GM12878 (cell line): ENCODE measurements at regions not wholly inside any gene's neighbourhood (a gene's known extent, or its start where the extent isn't known, plus 50 kb on each side); places are given as distances from the start of the nearest gene placed in this dataset.
A peak's percentile ranks its signal among the peaks of the same experiment; 100 is the strongest.

Experiments
- ATF2 ChIP-seq: IDR thresholded peaks from 2 replicates; pipeline ENCODE4 v1.6.1; 2012; ENCODE audit warnings: low read length, inconsistent platforms
- BCL11A ChIP-seq: IDR thresholded peaks from 2 replicates; pipeline ENCODE4 v1.6.1; 2011; ENCODE audit warnings: low read depth, low read length
- BCL3 ChIP-seq: IDR thresholded peaks from 2 replicates; pipeline ENCODE4 v1.6.1; 2011; ENCODE audit warnings: borderline replicate concordance, low read depth, mild to moderate bottlenecking, moderate library complexity, low read length; ENCODE audit not compliant: insufficient read depth, poor library complexity, severe bottlenecking
- BHLHE40 ChIP-seq, 2 experiments: fragments of 450-650 bp in 1 of 2; IDR thresholded peaks; 2 replicates each; pipeline ENCODE4 v1.6.1; 2011 to 2017; ENCODE audit warnings: low read depth in 2 of 2, borderline replicate concordance in 1 of 2, improper control_type of control experiment in 1 of 2, low read length in 1 of 2, mild to moderate bottlenecking in 1 of 2
- BMI1 ChIP-seq: fragments of 450-650 bp; IDR thresholded peaks from 2 replicates; pipeline ENCODE4 v1.6.1; 2016; ENCODE audit warnings: mild to moderate bottlenecking, moderate library complexity, borderline replicate concordance
- CHD1 ChIP-seq: IDR thresholded peaks from 2 replicates; pipeline ENCODE4 v1.6.1; 2012; ENCODE audit warnings: low read depth, low read length, improper control_type of control experiment
- EED ChIP-seq: sonication (generic); IDR thresholded peaks from 2 replicates; pipeline ENCODE4 v1.6.1; 2016; ENCODE audit warnings: antibody characterized with exemption, low read depth
- ETV6 ChIP-seq, 2 experiments: fragments of 450-650 bp in 1 of 2; IDR thresholded peaks in 1 of 2; conservative IDR thresholded peaks in 1 of 2; 2 replicates each; pipeline ENCODE4 v1.6.1; 2014; ENCODE audit warnings: antibody characterized with exemption in 1 of 2, borderline replicate concordance in 1 of 2, low read depth in 1 of 2, mild to moderate bottlenecking in 1 of 2, moderate library complexity in 1 of 2
- GATAD2B ChIP-seq: fragments of 450-650 bp; conservative IDR thresholded peaks from 2 replicates; pipeline ENCODE4 v1.6.1; 2017; ENCODE audit warnings: low read depth, mild to moderate bottlenecking, moderate library complexity
- IKZF2 ChIP-seq, 2 experiments: fragments of 450-650 bp; IDR thresholded peaks; 2 replicates each; pipeline ENCODE4 v1.6.1; 2017; ENCODE audit warnings: mild to moderate bottlenecking in 2 of 2, moderate library complexity in 2 of 2
- IRF5 ChIP-seq: fragments of 450-650 bp; IDR thresholded peaks from 2 replicates; pipeline ENCODE4 v1.6.1; 2017; ENCODE audit warnings: borderline replicate concordance
- JUNB ChIP-seq: IDR thresholded peaks from 2 replicates; pipeline ENCODE4 v1.6.1; 2016; ENCODE audit warnings: antibody characterized with exemption, mild to moderate bottlenecking
- MLLT1 ChIP-seq: fragments of 450-650 bp; IDR thresholded peaks from 2 replicates; pipeline ENCODE4 v1.6.1; 2016; ENCODE audit warnings: mild to moderate bottlenecking
- MTA2 ChIP-seq: fragments of 450-650 bp; IDR thresholded peaks from 2 replicates; pipeline ENCODE4 v1.6.1; 2016; ENCODE audit warnings: low read depth, mild to moderate bottlenecking, moderate library complexity
- MXI1 ChIP-seq: fragments of 150-350 bp; IDR thresholded peaks from 2 replicates; pipeline ENCODE4 v1.6.1; 2011; ENCODE audit warnings: low read depth, mild to moderate bottlenecking, inconsistent platforms, low read length, improper control_type of control experiment
- NR2F1 ChIP-seq: fragments of 450-650 bp; conservative IDR thresholded peaks from 2 replicates; pipeline ENCODE4 v1.6.1; 2017; ENCODE audit warnings: mild to moderate bottlenecking
- NRF1 ChIP-seq: conservative IDR thresholded peaks from 2 replicates; pipeline ENCODE4 v1.6.1; 2011; ENCODE audit warnings: mild to moderate bottlenecking, low read depth, low read length, improper control_type of control experiment
- RBBP5 ChIP-seq: fragments of 200-600 bp; sonication (generic); conservative IDR thresholded peaks from 2 replicates; pipeline ENCODE4 v1.6.1; 2016
- SKIL ChIP-seq: fragments of 450-650 bp; IDR thresholded peaks from 2 replicates; pipeline ENCODE4 v1.6.1; 2017; ENCODE audit warnings: mild to moderate bottlenecking, low read depth, inconsistent platforms; ENCODE audit not compliant: poor library complexity, severe bottlenecking
- TARDBP ChIP-seq: IDR thresholded peaks from 2 replicates; pipeline ENCODE4 v1.6.1; 2016; ENCODE audit warnings: borderline replicate concordance
- ZSCAN29 ChIP-seq: fragments of 450-650 bp; IDR thresholded peaks from 2 replicates; pipeline ENCODE4 v1.6.1; 2017; ENCODE audit warnings: mild to moderate bottlenecking, moderate library complexity

- no peak for TF ChIP-seq TARDBP
- no peak for TF ChIP-seq ATF2
- TF ChIP-seq BHLHE40 (IDR thresholded peaks at IDR 0.05; ENCODE audit: borderline replicate concordance in 1 of 2, low read depth in 2 of 2, low read length in 1 of 2) = peak; percentile 52 to 82; a peak in 3 of 4 replicates
- 0 out of 2 replicates have a peak, but pooled peaks have one; percentile 22 for TF ChIP-seq GATAD2B
- TF ChIP-seq IRF5 = no peak
- peak; percentile 96 to 97 for TF ChIP-seq IKZF2 (IDR thresholded peaks at IDR 0.05)
- peak; percentile 31 for TF ChIP-seq BCL3
- TF ChIP-seq SKIL = peak; percentile 68
- TF ChIP-seq BMI1 = peak; percentile 76
- 0 out of 2 replicates have a peak, but pooled peaks have one; percentile 11 for TF ChIP-seq NR2F1
- TF ChIP-seq EED = peak; percentile 84
- TF ChIP-seq ETV6 (conservative IDR thresholded peaks at IDR 0.05 in 1 of 2, IDR thresholded peaks at IDR 0.05 in 1 of 2; ENCODE audit: borderline replicate concordance in 1 of 2, low read depth in 1 of 2) = peak in 1 of 2 experiments; percentile 62; a peak in 1 of 4 replicates
- peak; percentile 31; the same call in 1 of the 2 replicates for TF ChIP-seq MLLT1
- TF ChIP-seq ZSCAN29 = no peak
- TF ChIP-seq MXI1 = no peak
- no peak for TF ChIP-seq RBBP5
- no peak for TF ChIP-seq NRF1
- peak; percentile 51 for TF ChIP-seq JUNB
- TF ChIP-seq CHD1 = no peak
- peak; percentile 69; the same call in 1 of the 2 replicates for TF ChIP-seq BCL11A
- peak; percentile 86 for TF ChIP-seq MTA2
These were observed 111.1 kb upstream of the ETV3 start (continued) for GRCh38 chr1:157249326-157249725.
